Left colon (tissue), 2 donors: ENCODE measurements at regions not wholly inside any gene's neighbourhood (a gene's known extent, or its start where the extent isn't known, plus 50 kb on each side); places are given as distances from the start of the nearest gene placed in this dataset.
A peak's percentile ranks its signal among the peaks of the same experiment; 100 is the strongest.
"Not testable (repeated sequence)": the region's sequence is repeated elsewhere in the genome, so short reads cannot be mapped to it uniquely, and the experiment has no call there.

Experiments
- ATAC-seq: fragments of 200-7000 bp; cut with Tn5 transposase; one replicate; pipeline ENCODE4 v1.9.1; 2020; ENCODE audit warnings: mild to moderate bottlenecking, moderate library complexity
- DNase-seq, 2 donors: peaks; one replicate each; pipeline ENCODE4 v3.0.0-alpha.2; 2020
- intact Hi-C, 2 donors: fragments of 100-400 bp; cut with DNase I in 1 of 2; cut with micrococcal nuclease in 1 of 2; formaldehyde crosslinking; loops; one replicate each; pipeline versions ENCODE4 v1.11.2 to v1.14.0; 2022; cut with DNase I, micrococcal nuclease
- donor health status: DM: no; HTN: no; CAD: no.
- donor health status: DM: yes; HTN: yes; CAD: no.

- ATAC-seq (peak; percentile 79), DNase-seq (no peak)
- intact Hi-C loops, result no loop called here
Observed at GRCh38 chr1:195735140-195735539, 873.1 kb downstream of the KCNT2 start.

DNA sequence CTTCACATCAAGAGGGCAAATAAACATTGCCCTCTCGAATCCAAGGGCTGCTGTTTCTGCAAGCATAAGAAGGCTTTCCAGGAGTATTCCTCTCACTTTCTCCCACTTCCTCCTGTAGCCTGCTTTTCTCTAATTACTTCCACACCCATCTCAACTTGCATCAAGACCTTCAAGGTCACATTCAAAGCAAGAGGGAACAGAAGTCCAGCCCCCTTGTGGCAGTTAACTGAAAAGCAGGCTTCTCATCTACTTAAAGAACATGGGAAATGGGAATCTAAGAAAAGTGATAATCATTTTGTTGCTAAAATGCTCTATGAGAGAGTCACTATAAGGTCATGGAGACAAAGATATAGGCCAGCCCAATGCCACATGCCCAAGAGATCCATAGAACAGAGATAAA lies 874.4 kb downstream of the KCNT2 start:
- DNase-seq (peak in 1 of 2 donors; percentile 40), ATAC-seq (peak; percentile 87)
- intact Hi-C loops, result no loop called here

- intact Hi-C loops, result no loop called here
- ATAC-seq, result peak; percentile 57
- DNase-seq, result no peak
Observed at GRCh38 chr1:195733408-195733807, 874.8 kb downstream of the KCNT2 start.

GRCh38 chr1:195731385-195731784 lies 876.9 kb downstream of the KCNT2 start:
- ATAC-seq (no peak), DNase-seq (no peak)
- intact Hi-C loops, result no loop called here

- DNase-seq, result no peak
- ATAC-seq, result no peak
- intact Hi-C loops, result no loop called here
Observed at GRCh38 chr1:195723796-195724194, 884.4 kb downstream of the KCNT2 start.

GRCh38 chr1:195722852-195723795 lies 885.1 kb downstream of the KCNT2 start:
- intact Hi-C loops, DNase-seq, ATAC-seq: not testable (repeated sequence)

- ATAC-seq (peak; percentile 51), DNase-seq (peak; percentile 19 to 41)
- intact Hi-C loops, result not testable (repeated sequence)
Observed at GRCh38 chr1:195722146-195722545, 886.1 kb downstream of the KCNT2 start.

DNA sequence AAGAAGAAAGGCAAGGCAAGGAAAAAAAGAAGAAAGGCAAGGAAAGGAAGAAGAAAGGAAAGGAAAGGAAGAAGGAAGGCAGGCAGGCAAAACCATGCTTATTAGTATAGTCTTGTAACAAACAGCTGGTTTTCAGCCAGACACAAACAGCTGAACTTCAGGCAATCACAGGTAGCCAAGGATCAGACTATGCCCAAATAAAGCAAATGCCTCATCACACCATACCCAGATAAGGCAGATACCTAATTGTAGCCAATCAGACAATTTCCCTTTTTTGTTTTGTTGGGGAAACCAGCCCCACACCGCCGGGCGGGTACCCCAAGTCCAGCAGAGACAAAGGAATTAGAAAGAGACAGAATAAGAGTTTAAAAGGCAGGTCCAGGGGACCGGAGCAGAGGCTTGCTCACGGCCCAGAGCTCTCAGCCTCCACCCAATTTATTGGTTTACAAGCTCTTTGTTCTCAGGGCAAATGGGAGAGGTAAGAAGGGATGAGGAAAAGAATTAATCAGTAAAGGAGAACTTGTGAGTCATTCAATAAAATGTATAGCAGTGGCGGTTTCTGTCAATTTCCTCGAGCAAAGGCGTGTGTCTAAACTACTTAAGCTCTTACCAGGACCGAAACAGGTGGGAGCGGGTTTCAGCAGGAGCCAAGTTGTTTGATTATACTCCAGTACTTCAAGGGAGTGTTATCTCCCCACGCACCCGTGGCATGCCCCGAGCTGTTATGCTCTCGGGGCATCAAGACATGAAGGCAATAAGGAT lies 886.8 kb downstream of the KCNT2 start:
- DNase-seq, result peak; percentile 58 to 62
- intact Hi-C loops, result no loop called here
- peak; percentile 80 for ATAC-seq

DNA sequence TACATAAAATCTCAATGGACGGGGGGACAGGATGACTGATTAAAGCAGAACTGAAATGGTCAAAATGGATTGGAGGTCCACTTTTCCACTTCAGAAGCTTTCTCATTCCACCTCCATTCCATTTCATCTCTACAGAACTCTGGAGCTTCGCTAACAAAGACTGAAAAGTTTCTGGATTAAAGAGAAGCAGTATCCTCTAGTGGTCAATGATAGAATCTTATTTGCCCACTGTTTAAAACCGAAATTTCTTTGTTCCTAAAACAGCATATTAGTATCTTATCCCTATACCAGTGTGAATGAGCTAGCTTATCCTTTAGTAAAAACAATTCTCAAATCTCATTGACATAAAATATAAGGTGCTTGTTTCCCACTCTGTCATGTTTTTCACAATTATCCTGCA lies 890.6 kb downstream of the KCNT2 start:
- DNase-seq, result no peak
- peak; percentile 18 for ATAC-seq
- intact Hi-C loops, result no loop called here

DNA sequence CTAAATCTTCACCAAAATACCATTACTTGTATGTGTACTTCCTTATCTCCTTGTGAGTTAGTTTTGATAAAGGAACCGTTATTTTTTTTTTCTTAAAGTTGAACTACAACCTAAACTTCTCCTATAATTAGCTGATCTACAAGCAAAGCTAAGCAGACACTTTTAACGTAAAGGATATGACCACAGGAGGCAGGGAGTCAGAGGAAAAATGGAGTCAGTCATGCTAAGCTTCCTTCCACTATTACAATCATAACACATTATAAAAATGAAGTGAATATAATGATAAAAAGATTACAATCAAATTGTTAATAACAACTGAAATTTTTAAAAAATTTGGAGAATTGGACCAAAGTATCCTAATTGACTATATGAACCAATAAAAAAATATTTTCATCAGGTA lies 892.6 kb downstream of the KCNT2 start:
- intact Hi-C loops, result no loop called here
- no peak for ATAC-seq
- DNase-seq, result no peak

- intact Hi-C loops, result no loop called here
- no peak for ATAC-seq
- DNase-seq, result no peak
Observed at GRCh38 chr1:195714248-195714647, 894.0 kb downstream of the KCNT2 start.

DNA sequence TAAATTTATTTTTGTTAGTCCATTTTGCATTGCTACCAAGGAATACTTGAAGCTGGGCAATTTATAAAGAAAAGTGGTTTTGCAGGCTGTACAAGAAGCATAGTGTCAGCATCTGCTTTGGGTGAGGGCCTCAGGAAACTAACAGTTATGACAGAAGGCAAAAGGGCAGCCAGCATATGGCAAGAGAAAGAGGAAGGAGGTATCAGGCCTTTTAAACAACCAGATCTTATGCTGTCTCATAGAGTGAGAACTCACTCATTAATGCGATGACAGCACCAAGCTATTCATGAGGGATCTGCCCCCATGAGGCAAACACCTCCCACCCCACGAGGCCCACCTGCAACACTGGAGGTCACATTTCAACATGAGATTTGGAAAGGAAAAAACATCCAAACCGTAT lies 898.4 kb downstream of the KCNT2 start:
- intact Hi-C loops, result no loop called here
- DNase-seq (no peak), ATAC-seq (no peak)

- ATAC-seq, result no peak
- intact Hi-C loops, result no loop called here
- no peak for DNase-seq
Observed at GRCh38 chr1:195704028-195704427, 904.2 kb downstream of the KCNT2 start.

GRCh38 chr1:195701149-195701548 lies 907.1 kb downstream of the KCNT2 start:
- no peak for ATAC-seq
- DNase-seq, result no peak

DNA sequence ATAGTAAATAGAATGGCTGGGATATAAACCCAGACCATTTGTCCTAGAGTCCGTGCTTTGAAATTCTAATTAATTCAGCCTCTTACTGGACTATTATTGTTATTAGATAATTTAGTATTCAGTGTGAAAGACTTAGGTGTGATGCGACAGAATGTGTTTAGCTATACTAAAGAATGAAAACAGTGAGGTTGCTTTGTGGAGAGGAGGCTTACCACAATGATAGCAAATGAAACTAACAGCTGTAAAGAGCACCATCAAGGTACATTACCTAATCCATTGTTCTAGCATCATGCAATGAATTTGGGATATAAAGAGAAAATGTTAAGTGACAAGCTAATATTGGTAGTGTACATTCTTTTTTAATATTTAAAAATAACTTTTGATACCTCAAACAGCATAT lies 911.1 kb downstream of the KCNT2 start:
- DNase-seq (no peak), ATAC-seq (no peak)
- intact Hi-C loops, result no loop called here

More at GRCh38 chr1:195701149-195701548, 907.1 kb downstream of the KCNT2 start:
- intact Hi-C loops, result no loop called here

DNA sequence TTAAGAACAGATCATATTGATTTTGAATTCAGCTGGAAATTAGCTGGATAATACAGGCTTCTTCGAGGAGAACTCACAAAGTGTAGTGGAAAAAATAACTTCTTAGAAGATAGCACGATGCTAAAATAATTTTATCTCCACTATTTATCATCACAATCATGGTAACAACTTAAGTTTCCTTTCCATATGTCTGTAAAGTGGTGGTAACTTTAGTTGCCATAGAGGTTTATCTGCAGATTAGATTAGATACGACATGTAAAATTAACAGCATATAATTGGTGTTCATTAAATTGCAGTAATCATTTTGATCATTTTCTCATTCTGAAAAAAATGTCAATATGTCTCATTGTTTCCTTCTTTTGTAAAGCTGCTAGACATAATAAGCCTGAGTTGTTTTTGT lies 921.5 kb downstream of the KCNT2 start:
- ATAC-seq, result no peak

GRCh38 chr1:195664628-195665027 lies 943.6 kb downstream of the KCNT2 start:
- no peak for DNase-seq
- no peak for ATAC-seq
- intact Hi-C loops, result no loop called here

More for the DNA sequence above, 921.5 kb downstream of the KCNT2 start:
- intact Hi-C loops, result no loop called here
- DNase-seq, result no peak

GRCh38 chr1:195663549-195664280 lies 944.5 kb downstream of the KCNT2 start:
- DNase-seq, result no peak
- ATAC-seq, result no peak
- intact Hi-C loops, result no loop called here

DNA sequence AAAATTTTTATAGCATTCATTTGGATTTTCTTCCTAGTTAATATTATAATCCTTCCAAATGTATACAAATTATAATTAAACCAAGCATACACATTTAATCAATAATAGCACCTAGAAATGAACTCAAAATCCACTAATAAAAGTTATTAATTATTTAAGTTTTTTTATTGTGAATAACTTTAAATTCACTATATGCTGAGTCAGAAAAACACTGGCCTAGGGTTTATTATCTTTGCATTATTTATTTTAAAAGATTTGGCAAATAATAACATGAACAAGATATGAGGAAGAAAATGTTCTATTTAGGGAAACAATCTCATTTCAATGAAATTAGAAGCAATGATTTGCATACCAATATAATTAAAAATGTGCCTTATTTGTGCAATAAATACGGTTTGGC lies 951.5 kb downstream of the KCNT2 start:
- DNase-seq, result no peak
- ATAC-seq, result no peak
- intact Hi-C loops, result no loop called here
